ENCODE measurements at regions not wholly inside any gene's neighbourhood (a gene's known extent, or its start where the extent isn't known, plus 50 kb on each side); places are given as distances from the start of the nearest gene placed in this dataset.

GRCh38 chr5:101969742-101970141 lies 326.3 kb downstream of the SLCO4C1 start:
- Histone ChIP-seq H3K27me3 (no peaks in the 10 kb centered on the region), H3K4me3 (no peak overlapping the region), H3K9me3 (no peaks in the 10 kb centered on the region), H3K27ac (no peak overlapping the region), H3K36me3 (no peaks in the 10 kb centered on the region), H3K4me1 (no peaks in the 10 kb centered on the region)
- intact Hi-C loops (cut with DNase I; ENCODE audit: low total_unique reads) = no loop called here
- DNase-seq = no peak
- no peak for TF ChIP-seq POLR2A (IDR thresholded peaks at IDR 0.05)
- TF ChIP-seq, protein P1, sequence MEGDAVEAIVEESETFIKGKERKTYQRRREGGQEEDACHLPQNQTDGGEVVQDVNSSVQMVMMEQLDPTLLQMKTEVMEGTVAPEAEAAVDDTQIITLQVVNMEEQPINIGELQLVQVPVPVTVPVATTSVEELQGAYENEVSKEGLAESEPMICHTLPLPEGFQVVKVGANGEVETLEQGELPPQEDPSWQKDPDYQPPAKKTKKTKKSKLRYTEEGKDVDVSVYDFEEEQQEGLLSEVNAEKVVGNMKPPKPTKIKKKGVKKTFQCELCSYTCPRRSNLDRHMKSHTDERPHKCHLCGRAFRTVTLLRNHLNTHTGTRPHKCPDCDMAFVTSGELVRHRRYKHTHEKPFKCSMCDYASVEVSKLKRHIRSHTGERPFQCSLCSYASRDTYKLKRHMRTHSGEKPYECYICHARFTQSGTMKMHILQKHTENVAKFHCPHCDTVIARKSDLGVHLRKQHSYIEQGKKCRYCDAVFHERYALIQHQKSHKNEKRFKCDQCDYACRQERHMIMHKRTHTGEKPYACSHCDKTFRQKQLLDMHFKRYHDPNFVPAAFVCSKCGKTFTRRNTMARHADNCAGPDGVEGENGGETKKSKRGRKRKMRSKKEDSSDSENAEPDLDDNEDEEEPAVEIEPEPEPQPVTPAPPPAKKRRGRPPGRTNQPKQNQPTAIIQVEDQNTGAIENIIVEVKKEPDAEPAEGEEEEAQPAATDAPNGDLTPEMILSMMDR (IDR thresholded peaks at IDR 0.05) = no peak

DNA sequence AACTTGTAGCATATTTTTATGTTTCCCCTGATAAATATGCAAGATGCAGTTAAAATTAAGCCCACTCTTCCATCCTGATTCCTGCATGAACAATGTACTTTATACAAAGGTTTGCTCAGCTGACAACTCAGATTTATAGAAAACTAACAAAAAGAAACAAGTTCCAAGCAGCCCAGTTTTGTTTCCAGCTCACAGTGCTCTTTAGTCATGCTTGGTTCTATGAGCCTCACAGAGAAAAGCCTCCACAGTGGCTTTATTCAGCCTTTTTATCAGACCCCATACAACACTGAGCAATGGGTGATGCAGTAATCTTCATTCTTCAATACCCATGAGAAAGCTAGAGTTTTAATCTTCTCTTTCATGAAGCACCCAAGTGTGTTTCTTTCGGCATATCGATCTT lies 329.6 kb downstream of the SLCO4C1 start:
- TF ChIP-seq, protein P1 (IDR thresholded peaks at IDR 0.05) = no peak
- no peak for TF ChIP-seq POLR2A (IDR thresholded peaks at IDR 0.05)
- no peaks in the 10 kb centered on the region for H3K9me3 ChIP-seq
- H3K36me3 ChIP-seq = no peaks in the 10 kb centered on the region
- H3K27me3 ChIP-seq = no peaks in the 10 kb centered on the region
- intact Hi-C loops (cut with DNase I; ENCODE audit: low total_unique reads) = no loop called here
- H3K27ac ChIP-seq = no peak overlapping the region
- no peak overlapping the region for H3K4me3 ChIP-seq
- H3K4me1 ChIP-seq = no peaks in the 10 kb centered on the region
- no peak for DNase-seq

- Histone ChIP-seq H3K4me1 (no peaks in the 10 kb centered on the region), H3K36me3 (no peaks in the 10 kb centered on the region), H3K27me3 (no peaks in the 10 kb centered on the region), H3K27ac (no peak overlapping the region), H3K4me3 (no peak overlapping the region), H3K9me3 (no peaks in the 10 kb centered on the region)
- intact Hi-C loops (cut with DNase I; ENCODE audit: low total_unique reads) = no loop called here
- TF ChIP-seq, protein P1 (IDR thresholded peaks at IDR 0.05) = no peak
- TF ChIP-seq POLR2A (IDR thresholded peaks at IDR 0.05) = no peak
- DNase-seq = no peak
Measured at GRCh38 chr5:101955891-101956290, 340.2 kb downstream of the SLCO4C1 start.

- no peak for DNase-seq
- Histone ChIP-seq H3K4me1 (no peaks in the 10 kb centered on the region), H3K27ac (no peak overlapping the region), H3K9me3 (no peaks in the 10 kb centered on the region), H3K4me3 (no peak overlapping the region), H3K27me3 (no peaks in the 10 kb centered on the region), H3K36me3 (no peaks in the 10 kb centered on the region)
- intact Hi-C loops (cut with DNase I; ENCODE audit: low total_unique reads) = no loop called here
- TF ChIP-seq POLR2A (IDR thresholded peaks at IDR 0.05) = no peak
- TF ChIP-seq, protein P1 (IDR thresholded peaks at IDR 0.05) = no peak
Measured at GRCh38 chr5:101950019-101950418, 346.1 kb downstream of the SLCO4C1 start.

DNA sequence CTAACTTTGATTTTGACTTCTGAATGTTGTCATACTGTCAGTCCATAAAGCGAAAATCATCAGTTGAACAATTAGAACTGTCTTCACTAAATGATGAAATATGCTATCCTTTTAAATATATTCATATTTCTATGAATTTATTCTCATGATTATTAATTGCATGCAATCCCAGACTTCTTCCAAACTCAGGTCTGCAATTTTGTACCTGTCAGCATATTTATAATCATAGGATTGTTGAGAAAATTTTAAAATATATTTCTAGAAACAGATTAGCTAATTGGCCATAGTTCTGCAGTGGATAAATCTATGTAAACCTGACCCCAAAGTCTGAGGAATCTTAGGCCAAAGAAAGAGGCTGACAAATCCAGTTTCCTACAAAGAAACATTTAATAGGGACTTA lies 347.5 kb downstream of the SLCO4C1 start:
- Histone ChIP-seq H3K9me3 (no peaks in the 10 kb centered on the region), H3K4me3 (no peak overlapping the region), H3K27ac (no peak overlapping the region), H3K27me3 (no peaks in the 10 kb centered on the region), H3K36me3 (no peaks in the 10 kb centered on the region), H3K4me1 (no peaks in the 10 kb centered on the region)
- intact Hi-C loops (cut with DNase I; ENCODE audit: low total_unique reads) = no loop called here
- TF ChIP-seq POLR2A (IDR thresholded peaks at IDR 0.05) = no peak
- TF ChIP-seq, protein P1 (IDR thresholded peaks at IDR 0.05) = no peak
- DNase-seq = no peak

Measured in uterus (tissue), 3 donors.